Glutamatergic neuron (in vitro differentiated cells): ENCODE measurements at regions not wholly inside any gene's neighbourhood (a gene's known extent, or its start where the extent isn't known, plus 50 kb on each side); places are given as distances from the start of the nearest gene placed in this dataset.

Experiments
- DNase-seq: peaks from one replicate; pipeline ENCODE4 v3.0.0; 2022
- H3K27ac Mint-ChIP-seq: one replicate; pipeline ENCODE4 v1.8.0; 2020; ENCODE audit warnings: mild to moderate bottlenecking, mixed read lengths, inconsistent platforms; ENCODE audit not compliant: unreplicated experiment
- H3K27me3 Mint-ChIP-seq: one replicate; pipeline ENCODE4 v1.8.0; 2020; ENCODE audit warnings: mild to moderate bottlenecking, moderate library complexity, mixed read lengths, inconsistent platforms; ENCODE audit not compliant: unreplicated experiment
- H3K36me3 Mint-ChIP-seq: one replicate; pipeline ENCODE4 v1.8.0; 2020; ENCODE audit warnings: mild to moderate bottlenecking, mixed read lengths, inconsistent platforms; ENCODE audit not compliant: unreplicated experiment
- H3K4me1 Mint-ChIP-seq: one replicate; pipeline ENCODE4 v1.8.0; 2020; ENCODE audit warnings: mild to moderate bottlenecking, low read depth, mixed read lengths, inconsistent platforms; ENCODE audit not compliant: unreplicated experiment
- H3K4me3 Mint-ChIP-seq: one replicate; pipeline ENCODE4 v1.8.0; 2020; ENCODE audit warnings: mild to moderate bottlenecking, mixed read lengths, inconsistent platforms; ENCODE audit not compliant: unreplicated experiment
- H3K9me3 Mint-ChIP-seq: one replicate; pipeline ENCODE4 v1.8.0; 2020; ENCODE audit warnings: mild to moderate bottlenecking, moderate library complexity, mixed read lengths, inconsistent platforms; ENCODE audit not compliant: unreplicated experiment
- TF ChIP-seq, protein P1 (sequence below): fragments of 200-600 bp; sonication (generic); IDR thresholded peaks from one replicate; pipeline ENCODE4 v1.5.0; 2021; ENCODE audit not compliant: partially characterized antibody, unreplicated experiment

GRCh38 chr2:145736871-145737270, 1217.0 kb upstream of the ZEB2 start:
- H3K4me1 Mint-ChIP-seq: no peaks in the 10 kb centered on the region
- TF ChIP-seq, protein P1, sequence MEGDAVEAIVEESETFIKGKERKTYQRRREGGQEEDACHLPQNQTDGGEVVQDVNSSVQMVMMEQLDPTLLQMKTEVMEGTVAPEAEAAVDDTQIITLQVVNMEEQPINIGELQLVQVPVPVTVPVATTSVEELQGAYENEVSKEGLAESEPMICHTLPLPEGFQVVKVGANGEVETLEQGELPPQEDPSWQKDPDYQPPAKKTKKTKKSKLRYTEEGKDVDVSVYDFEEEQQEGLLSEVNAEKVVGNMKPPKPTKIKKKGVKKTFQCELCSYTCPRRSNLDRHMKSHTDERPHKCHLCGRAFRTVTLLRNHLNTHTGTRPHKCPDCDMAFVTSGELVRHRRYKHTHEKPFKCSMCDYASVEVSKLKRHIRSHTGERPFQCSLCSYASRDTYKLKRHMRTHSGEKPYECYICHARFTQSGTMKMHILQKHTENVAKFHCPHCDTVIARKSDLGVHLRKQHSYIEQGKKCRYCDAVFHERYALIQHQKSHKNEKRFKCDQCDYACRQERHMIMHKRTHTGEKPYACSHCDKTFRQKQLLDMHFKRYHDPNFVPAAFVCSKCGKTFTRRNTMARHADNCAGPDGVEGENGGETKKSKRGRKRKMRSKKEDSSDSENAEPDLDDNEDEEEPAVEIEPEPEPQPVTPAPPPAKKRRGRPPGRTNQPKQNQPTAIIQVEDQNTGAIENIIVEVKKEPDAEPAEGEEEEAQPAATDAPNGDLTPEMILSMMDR: no peak
- H3K36me3 Mint-ChIP-seq: no peaks in the 10 kb centered on the region
- H3K27ac Mint-ChIP-seq: no peak overlapping the region
- H3K9me3 Mint-ChIP-seq: no peaks in the 10 kb centered on the region
- H3K4me3 Mint-ChIP-seq: no peak overlapping the region
- DNase-seq: no peak
- H3K27me3 Mint-ChIP-seq: no peaks in the 10 kb centered on the region

- H3K4me1 Mint-ChIP-seq: peaks cover 4% of the 10 kb centered on the region
- H3K27ac Mint-ChIP-seq: no peak overlapping the region
- TF ChIP-seq, protein P1: no peak
- no peaks in the 10 kb centered on the region for H3K36me3 Mint-ChIP-seq
- no peak for DNase-seq
- no peak overlapping the region for H3K4me3 Mint-ChIP-seq
- no peaks in the 10 kb centered on the region for H3K9me3 Mint-ChIP-seq
- H3K27me3 Mint-ChIP-seq: no peaks in the 10 kb centered on the region
Measured at GRCh38 chr2:145731467-145731866, 1211.5 kb upstream of the ZEB2 start.

- peaks cover 4% of the 10 kb centered on the region for H3K4me1 Mint-ChIP-seq
- DNase-seq: no peak
- no peak overlapping the region for H3K4me3 Mint-ChIP-seq
- H3K9me3 Mint-ChIP-seq: no peaks in the 10 kb centered on the region
- peak overlapping the region; percentile 29 for H3K27ac Mint-ChIP-seq
- TF ChIP-seq, protein P1: no peak
- no peaks in the 10 kb centered on the region for H3K36me3 Mint-ChIP-seq
- no peaks in the 10 kb centered on the region for H3K27me3 Mint-ChIP-seq
Measured at GRCh38 chr2:145729993-145730770, 1210.3 kb upstream of the ZEB2 start.

DNA sequence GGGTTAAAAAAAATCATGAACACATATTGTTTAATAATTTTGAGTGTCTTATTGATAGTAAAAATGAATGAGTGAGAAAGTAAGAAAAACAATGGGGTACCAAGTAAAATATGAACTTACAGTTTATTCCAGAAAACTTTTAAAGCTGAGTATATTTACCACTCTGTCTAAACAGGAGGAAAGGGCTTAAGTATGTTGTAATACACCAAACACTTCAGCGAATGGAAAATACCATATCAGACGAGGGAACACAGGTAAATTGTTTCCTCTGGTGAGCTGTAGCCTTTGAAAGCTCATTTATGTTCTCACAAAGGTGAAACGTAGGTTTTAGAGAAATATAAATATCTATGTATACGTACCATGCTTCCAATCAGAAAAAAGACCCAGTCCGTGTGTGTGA, 1209.6 kb upstream of the ZEB2 start:
- TF ChIP-seq, protein P1: no peak
- Mint-ChIP-seq H3K36me3 (no peaks in the 10 kb centered on the region), H3K4me1 (peaks cover 4% of the 10 kb centered on the region), H3K27me3 (no peaks in the 10 kb centered on the region), H3K27ac (peak overlapping the region; percentile 29), H3K4me3 (no peak overlapping the region), H3K9me3 (no peaks in the 10 kb centered on the region)
- no peak for DNase-seq

- no peaks in the 10 kb centered on the region for H3K9me3 Mint-ChIP-seq
- TF ChIP-seq, protein P1: no peak
- no peak overlapping the region for H3K27ac Mint-ChIP-seq
- no peak for DNase-seq
- no peaks in the 10 kb centered on the region for H3K36me3 Mint-ChIP-seq
- H3K4me3 Mint-ChIP-seq: no peak overlapping the region
- H3K27me3 Mint-ChIP-seq: no peaks in the 10 kb centered on the region
- peaks cover 4% of the 10 kb centered on the region for H3K4me1 Mint-ChIP-seq
Measured at GRCh38 chr2:145728511-145728910, 1208.6 kb upstream of the ZEB2 start.
